T-helper 2 cell treated with Interferon-gamma antibody and Interleukin-4, amounts not matched to agents 5 μg/mL and 100 μg/mL, for 36 hours (primary cell): ENCODE measurements at regions not wholly inside any gene's neighbourhood (a gene's known extent, or its start where the extent isn't known, plus 50 kb on each side); places are given as distances from the start of the nearest gene placed in this dataset.

Experiments used
- DNase-seq: peaks from one replicate; pipeline ENCODE4 v3.0.0; 2021; ENCODE audit warnings: low spot score
- H3K27ac Mint-ChIP-seq: one replicate; pipeline ENCODE4 v1.8.0; 2021; ENCODE audit warnings: mild to moderate bottlenecking, mixed read lengths
- H3K27me3 Mint-ChIP-seq: one replicate; pipeline ENCODE4 v1.8.0; 2021; ENCODE audit warnings: low read depth, mixed read lengths
- H3K36me3 Mint-ChIP-seq: one replicate; pipeline ENCODE4 v1.8.0; 2021; ENCODE audit warnings: low read depth, mixed read lengths
- H3K4me1 Mint-ChIP-seq: one replicate; pipeline ENCODE4 v1.8.0; 2021; ENCODE audit warnings: low read depth, mixed read lengths
- H3K4me3 Mint-ChIP-seq: one replicate; pipeline ENCODE4 v1.8.0; 2022; ENCODE audit warnings: mild to moderate bottlenecking, moderate library complexity, mixed read lengths
- H3K9me3 Mint-ChIP-seq: one replicate; pipeline ENCODE4 v1.8.0; 2021; ENCODE audit warnings: mixed read lengths

- H3K9me3 Mint-ChIP-seq, result no peaks in the 10 kb centered on the region
- no peak overlapping the region for H3K4me3 Mint-ChIP-seq
- H3K36me3 Mint-ChIP-seq, result no peaks in the 10 kb centered on the region
- H3K27me3 Mint-ChIP-seq, result no peaks in the 10 kb centered on the region
- no peaks in the 10 kb centered on the region for H3K4me1 Mint-ChIP-seq
- no peak overlapping the region for H3K27ac Mint-ChIP-seq
- no peak for DNase-seq
These were observed 798.4 kb downstream of the TUSC7 start for GRCh38 chr3:117507958-117508357.

GRCh38 chr3:117509858-117510257 lies 800.3 kb downstream of the TUSC7 start:
- H3K4me3 Mint-ChIP-seq, result no peak overlapping the region
- no peaks in the 10 kb centered on the region for H3K27me3 Mint-ChIP-seq
- H3K4me1 Mint-ChIP-seq, result no peaks in the 10 kb centered on the region
- DNase-seq, result no peak
- H3K9me3 Mint-ChIP-seq, result no peaks in the 10 kb centered on the region
- no peak overlapping the region for H3K27ac Mint-ChIP-seq
- H3K36me3 Mint-ChIP-seq, result no peaks in the 10 kb centered on the region

GRCh38 chr3:117510396-117510795 lies 800.8 kb downstream of the TUSC7 start:
- no peak overlapping the region for H3K27ac Mint-ChIP-seq
- no peaks in the 10 kb centered on the region for H3K36me3 Mint-ChIP-seq
- no peak for DNase-seq
- H3K4me3 Mint-ChIP-seq, result no peak overlapping the region
- H3K9me3 Mint-ChIP-seq, result no peaks in the 10 kb centered on the region
- no peaks in the 10 kb centered on the region for H3K27me3 Mint-ChIP-seq
- H3K4me1 Mint-ChIP-seq, result no peaks in the 10 kb centered on the region

- no peak overlapping the region for H3K4me3 Mint-ChIP-seq
- H3K9me3 Mint-ChIP-seq, result no peaks in the 10 kb centered on the region
- no peak overlapping the region for H3K27ac Mint-ChIP-seq
- no peaks in the 10 kb centered on the region for H3K4me1 Mint-ChIP-seq
- no peaks in the 10 kb centered on the region for H3K36me3 Mint-ChIP-seq
- H3K27me3 Mint-ChIP-seq, result no peaks in the 10 kb centered on the region
- DNase-seq, result no peak
These were observed 803.4 kb downstream of the TUSC7 start for GRCh38 chr3:117512975-117513374.

GRCh38 chr3:117515309-117515708 lies 805.7 kb downstream of the TUSC7 start:
- Mint-ChIP-seq H3K9me3 (no peaks in the 10 kb centered on the region), H3K36me3 (no peaks in the 10 kb centered on the region), H3K27ac (no peak overlapping the region), H3K4me1 (no peaks in the 10 kb centered on the region), H3K27me3 (no peaks in the 10 kb centered on the region), H3K4me3 (no peak overlapping the region)
- DNase-seq, result no peak

- no peak for DNase-seq
- Mint-ChIP-seq H3K9me3 (no peaks in the 10 kb centered on the region), H3K27ac (no peak overlapping the region), H3K27me3 (no peaks in the 10 kb centered on the region), H3K4me1 (no peaks in the 10 kb centered on the region), H3K36me3 (no peaks in the 10 kb centered on the region), H3K4me3 (no peak overlapping the region)
These were observed 808.8 kb downstream of the TUSC7 start for GRCh38 chr3:117518364-117518763.

- no peak for DNase-seq
- Mint-ChIP-seq H3K9me3 (no peaks in the 10 kb centered on the region), H3K27ac (no peak overlapping the region), H3K36me3 (no peaks in the 10 kb centered on the region), H3K4me3 (no peak overlapping the region), H3K4me1 (no peaks in the 10 kb centered on the region), H3K27me3 (no peaks in the 10 kb centered on the region)
These were observed 810.2 kb downstream of the TUSC7 start for GRCh38 chr3:117519776-117520175.

- H3K27ac Mint-ChIP-seq, result no peak overlapping the region
- no peak overlapping the region for H3K4me3 Mint-ChIP-seq
- no peaks in the 10 kb centered on the region for H3K4me1 Mint-ChIP-seq
These were observed 811.0 kb downstream of the TUSC7 start for GRCh38 chr3:117520582-117520981.

GRCh38 chr3:117523418-117523817 lies 813.8 kb downstream of the TUSC7 start:
- H3K4me1 Mint-ChIP-seq, result no peaks in the 10 kb centered on the region
- no peaks in the 10 kb centered on the region for H3K27me3 Mint-ChIP-seq
- no peak for DNase-seq
- H3K27ac Mint-ChIP-seq, result no peak overlapping the region
- no peak overlapping the region for H3K4me3 Mint-ChIP-seq
- no peaks in the 10 kb centered on the region for H3K36me3 Mint-ChIP-seq
- no peaks in the 10 kb centered on the region for H3K9me3 Mint-ChIP-seq

More at GRCh38 chr3:117520582-117520981, 811.0 kb downstream of the TUSC7 start:
- Mint-ChIP-seq H3K27me3 (no peaks in the 10 kb centered on the region), H3K9me3 (no peaks in the 10 kb centered on the region), H3K36me3 (no peaks in the 10 kb centered on the region)
- no peak for DNase-seq

GRCh38 chr3:117524890-117525289 lies 815.3 kb downstream of the TUSC7 start:
- H3K27me3 Mint-ChIP-seq, result no peaks in the 10 kb centered on the region

GRCh38 chr3:117526470-117527079 lies 817.0 kb downstream of the TUSC7 start:
- Mint-ChIP-seq H3K27me3 (no peaks in the 10 kb centered on the region), H3K4me1 (no peaks in the 10 kb centered on the region), H3K9me3 (no peaks in the 10 kb centered on the region), H3K27ac (no peak overlapping the region), H3K36me3 (no peaks in the 10 kb centered on the region), H3K4me3 (no peak overlapping the region)
- DNase-seq, result no peak

More at GRCh38 chr3:117524890-117525289, 815.3 kb downstream of the TUSC7 start:
- DNase-seq, result no peak
- Mint-ChIP-seq H3K27ac (no peak overlapping the region), H3K4me3 (no peak overlapping the region), H3K36me3 (no peaks in the 10 kb centered on the region), H3K9me3 (no peaks in the 10 kb centered on the region), H3K4me1 (no peaks in the 10 kb centered on the region)

- Mint-ChIP-seq H3K4me1 (no peaks in the 10 kb centered on the region), H3K27ac (no peak overlapping the region), H3K4me3 (no peak overlapping the region), H3K36me3 (no peaks in the 10 kb centered on the region), H3K27me3 (no peaks in the 10 kb centered on the region), H3K9me3 (no peaks in the 10 kb centered on the region)
- no peak for DNase-seq
These were observed 817.8 kb downstream of the TUSC7 start for GRCh38 chr3:117527346-117527745.

- no peaks in the 10 kb centered on the region for H3K4me1 Mint-ChIP-seq
- no peak for DNase-seq
- no peaks in the 10 kb centered on the region for H3K27me3 Mint-ChIP-seq
- H3K9me3 Mint-ChIP-seq, result no peaks in the 10 kb centered on the region
- no peak overlapping the region for H3K4me3 Mint-ChIP-seq
- H3K36me3 Mint-ChIP-seq, result no peaks in the 10 kb centered on the region
- H3K27ac Mint-ChIP-seq, result no peak overlapping the region
These were observed 819.1 kb downstream of the TUSC7 start for GRCh38 chr3:117528688-117529087.

GRCh38 chr3:117531078-117531767 lies 821.6 kb downstream of the TUSC7 start:
- peaks cover 2% of the 10 kb centered on the region for H3K9me3 Mint-ChIP-seq
- H3K4me1 Mint-ChIP-seq, result no peaks in the 10 kb centered on the region
- H3K27me3 Mint-ChIP-seq, result no peaks in the 10 kb centered on the region
- no peak overlapping the region for H3K27ac Mint-ChIP-seq
- no peak for DNase-seq
- H3K4me3 Mint-ChIP-seq, result no peak overlapping the region
- H3K36me3 Mint-ChIP-seq, result no peaks in the 10 kb centered on the region

GRCh38 chr3:117532268-117532667 lies 822.7 kb downstream of the TUSC7 start:
- Mint-ChIP-seq H3K27ac (no peak overlapping the region), H3K4me1 (no peaks in the 10 kb centered on the region), H3K4me3 (no peak overlapping the region), H3K36me3 (no peaks in the 10 kb centered on the region), H3K27me3 (no peaks in the 10 kb centered on the region), H3K9me3 (peaks cover 4% of the 10 kb centered on the region)
- no peak for DNase-seq
